Natural killer cell treated with Interleukin-12 subunit alpha and Interleukin-12 subunit beta and Interleukin-15 and Interleukin-18, amount 100 ng/mL, for 72 hours (primary cell): ENCODE measurements at regions not wholly inside any gene's neighbourhood (a gene's known extent, or its start where the extent isn't known, plus 50 kb on each side); places are given as distances from the start of the nearest gene placed in this dataset.
"Not testable (repeated sequence)": the region's sequence is repeated elsewhere in the genome, so short reads cannot be mapped to it uniquely, and the experiment has no call there.

ENCODE experiments used
- ATAC-seq, 2 donors: fragments of 150-1000 bp; cut with Tn5 transposase in 1 of 2; sonication (Bioruptor Pico), chemical (Tn5 transposase) in 1 of 2; 2 replicates each; pipeline ENCODE4 v1.10.0; 2021
- DNase-seq: peaks from one replicate; pipeline ENCODE4 v3.0.0; 2022; ENCODE audit warnings: low spot score
- H3K27ac Mint-ChIP-seq, 2 donors: 1 replicate in 1 of 2; 2 replicates in 1 of 2; pipeline ENCODE4 v1.8.0; 2022; ENCODE audit warnings: mixed read lengths in 2 of 2, mild to moderate bottlenecking in 1 of 2, moderate library complexity in 1 of 2
- H3K27me3 Mint-ChIP-seq, 2 donors: 1 replicate in 1 of 2; 2 replicates in 1 of 2; pipeline ENCODE4 v1.8.0; 2022; ENCODE audit warnings: mixed read lengths in 2 of 2
- H3K36me3 Mint-ChIP-seq: one replicate; pipeline ENCODE4 v1.8.0; 2022; ENCODE audit warnings: mixed read lengths
- H3K4me1 Mint-ChIP-seq, 2 donors: 1 replicate in 1 of 2; 2 replicates in 1 of 2; pipeline ENCODE4 v1.8.0; 2022; ENCODE audit warnings: low read depth in 2 of 2, mixed read lengths in 2 of 2, mild to moderate bottlenecking in 1 of 2
- H3K4me3 Mint-ChIP-seq: one replicate; pipeline ENCODE4 v1.8.0; 2022; ENCODE audit warnings: mixed read lengths
- H3K9me3 Mint-ChIP-seq: 2 replicates; pipeline ENCODE4 v1.8.0; 2022; ENCODE audit warnings: mixed read lengths

GRCh38 chr1:222897527-222898190 lies 82.8 kb downstream of the DISP1 start:
- no peaks in the 10 kb centered on the region for H3K27me3 Mint-ChIP-seq
- no peaks in the 10 kb centered on the region for H3K36me3 Mint-ChIP-seq
- no peak overlapping the region for H3K4me3 Mint-ChIP-seq
- peak overlapping the region in 1 of 2 donors; percentile 66 for H3K27ac Mint-ChIP-seq
- DNase-seq (no peak), ATAC-seq (no peak)
- H3K9me3 Mint-ChIP-seq, result no peaks in the 10 kb centered on the region
- peaks cover 12 to 15% of the 10 kb centered on the region in 2 donors for H3K4me1 Mint-ChIP-seq

DNA sequence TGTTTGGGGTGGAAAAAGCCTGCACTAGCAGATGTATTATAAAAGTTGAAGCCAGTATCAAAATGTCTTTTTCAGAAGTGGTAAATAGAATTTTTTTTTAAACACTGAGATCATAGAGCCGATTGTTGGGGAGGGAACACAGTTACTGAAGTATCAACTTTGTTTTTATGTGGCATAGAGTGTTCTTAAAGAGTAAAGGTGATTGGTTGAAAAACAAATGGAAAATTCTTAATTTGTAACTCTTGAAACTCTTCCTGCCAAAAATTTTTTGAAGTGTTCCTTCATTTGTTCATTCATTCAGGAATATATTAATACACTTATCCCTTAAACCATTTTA lies 83.3 kb downstream of the DISP1 start:
- peak overlapping the region in 1 of 2 donors; percentile 66 for H3K27ac Mint-ChIP-seq
- no peak for DNase-seq
- no peaks in the 10 kb centered on the region for H3K36me3 Mint-ChIP-seq
- H3K4me1 Mint-ChIP-seq, result peaks cover 12 to 15% of the 10 kb centered on the region in 2 donors
- no peaks in the 10 kb centered on the region for H3K9me3 Mint-ChIP-seq
- no peak for ATAC-seq
- no peak overlapping the region for H3K4me3 Mint-ChIP-seq
- no peaks in the 10 kb centered on the region for H3K27me3 Mint-ChIP-seq

DNA sequence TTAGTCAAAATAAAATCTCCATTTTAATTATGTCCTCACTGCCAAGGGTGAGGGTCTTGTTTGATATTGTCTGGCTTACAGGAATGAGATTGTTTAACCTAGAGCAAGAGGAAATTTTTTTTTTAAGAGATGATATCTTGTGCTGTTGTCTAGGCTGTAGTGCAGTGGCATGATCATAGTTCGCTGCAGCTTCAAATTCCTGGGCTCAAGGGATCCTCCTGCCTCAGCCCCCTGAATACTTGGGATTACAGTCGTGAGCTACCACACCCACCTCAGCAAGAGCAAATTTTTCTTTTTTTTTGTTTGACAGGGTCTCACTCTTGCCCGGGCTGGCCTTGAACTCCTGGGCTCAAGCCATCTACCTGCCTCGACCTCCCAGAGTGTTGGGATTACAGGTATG lies 84.6 kb downstream of the DISP1 start:
- Mint-ChIP-seq H3K9me3 (no peaks in the 10 kb centered on the region), H3K27ac (no peak overlapping the region), H3K27me3 (no peaks in the 10 kb centered on the region), H3K4me1 (peaks cover 12 to 15% of the 10 kb centered on the region in 2 donors), H3K4me3 (no peak overlapping the region), H3K36me3 (no peaks in the 10 kb centered on the region)
- ATAC-seq (no peak), DNase-seq (no peak)

DNA sequence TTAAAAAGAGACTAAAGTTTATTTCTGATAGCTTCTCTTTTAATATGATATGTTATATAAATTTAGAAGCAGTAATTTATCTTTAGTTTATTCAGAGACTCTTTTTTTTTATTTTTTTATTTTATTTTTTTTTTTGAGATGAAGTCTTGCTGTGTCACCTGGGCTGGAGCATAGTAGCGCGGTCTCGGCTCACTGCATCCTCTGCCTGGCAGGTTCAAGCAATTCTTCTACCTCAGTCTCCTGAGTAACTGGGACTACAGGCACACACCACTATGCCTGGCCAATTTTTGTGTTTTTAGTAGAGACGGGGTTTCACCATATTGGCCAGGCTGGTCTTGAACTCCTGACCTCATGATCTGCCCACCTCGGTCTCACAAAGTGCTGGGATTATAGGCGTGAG lies 89.6 kb downstream of the DISP1 start:
- Mint-ChIP-seq H3K4me1 (no peaks in the 10 kb centered on the region), H3K27ac (no peak overlapping the region), H3K4me3 (no peak overlapping the region), H3K27me3 (no peaks in the 10 kb centered on the region), H3K9me3 (no peaks in the 10 kb centered on the region), H3K36me3 (no peaks in the 10 kb centered on the region)
- DNase-seq (no peak), ATAC-seq (no peak)

GRCh38 chr1:222905151-222905550 lies 90.3 kb downstream of the DISP1 start:
- ATAC-seq, result no peak
- no peaks in the 10 kb centered on the region for H3K36me3 Mint-ChIP-seq
- no peaks in the 10 kb centered on the region for H3K27me3 Mint-ChIP-seq
- H3K9me3 Mint-ChIP-seq, result no peaks in the 10 kb centered on the region
- no peak overlapping the region for H3K27ac Mint-ChIP-seq
- no peaks in the 10 kb centered on the region for H3K4me1 Mint-ChIP-seq
- DNase-seq, result no peak
- no peak overlapping the region for H3K4me3 Mint-ChIP-seq

- H3K4me1 Mint-ChIP-seq, result not testable (repeated sequence)
Measured at GRCh38 chr1:222906271-222906739, 91.5 kb downstream of the DISP1 start.

DNA sequence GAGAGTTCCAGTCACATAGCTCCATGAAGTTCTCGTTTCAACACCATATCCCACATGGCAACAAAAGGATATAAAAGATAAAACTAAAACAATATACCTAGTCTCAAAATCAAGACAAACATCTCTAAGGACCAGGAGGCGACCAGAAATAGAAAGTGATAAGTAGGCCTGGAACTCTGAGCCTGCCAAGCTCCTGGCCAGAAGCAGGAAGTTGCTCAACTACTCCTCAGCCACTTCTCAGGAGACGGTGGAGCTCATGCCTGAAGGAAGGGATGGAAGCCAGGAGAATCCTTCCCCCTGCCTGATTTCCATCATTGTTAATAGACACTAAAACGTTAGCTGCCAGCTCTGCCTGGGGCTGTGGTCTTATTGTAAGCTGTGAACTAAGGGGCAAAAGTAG lies 94.7 kb downstream of the DISP1 start:
- Mint-ChIP-seq H3K9me3 (no peaks in the 10 kb centered on the region), H3K4me3 (no peak overlapping the region), H3K27ac (no peak overlapping the region), H3K36me3 (no peaks in the 10 kb centered on the region), H3K27me3 (no peaks in the 10 kb centered on the region), H3K4me1 (no peaks in the 10 kb centered on the region)
- ATAC-seq (no peak), DNase-seq (no peak)

More at GRCh38 chr1:222906271-222906739, 91.5 kb downstream of the DISP1 start:
- not testable (repeated sequence) for H3K27me3 Mint-ChIP-seq, H3K36me3 Mint-ChIP-seq, DNase-seq, H3K9me3 Mint-ChIP-seq, H3K27ac Mint-ChIP-seq, H3K4me3 Mint-ChIP-seq, ATAC-seq

DNA sequence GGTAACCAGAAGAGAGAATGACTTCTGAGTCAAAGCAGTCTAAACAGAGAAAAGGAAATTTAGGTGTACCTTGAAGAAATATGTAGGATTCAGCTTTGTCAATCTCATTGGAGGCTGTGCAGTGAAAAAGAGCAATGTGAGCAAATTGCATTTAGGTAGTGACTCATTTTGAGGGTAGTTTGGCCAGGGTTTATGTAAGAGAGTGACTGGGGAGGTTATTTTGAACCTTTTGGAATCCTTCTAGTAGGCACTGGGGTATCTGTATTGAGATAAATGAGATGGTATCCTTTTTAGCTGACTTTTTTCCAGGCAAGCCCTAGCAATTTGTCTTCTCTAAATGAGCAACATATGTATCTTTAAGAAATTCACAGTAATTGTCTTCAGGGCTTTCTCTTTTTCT lies 95.9 kb downstream of the DISP1 start:
- ATAC-seq, result no peak
- Mint-ChIP-seq H3K9me3 (no peaks in the 10 kb centered on the region), H3K36me3 (no peaks in the 10 kb centered on the region), H3K4me1 (no peaks in the 10 kb centered on the region), H3K27me3 (no peaks in the 10 kb centered on the region), H3K27ac (no peak overlapping the region), H3K4me3 (no peak overlapping the region)
- DNase-seq, result no peak

DNA sequence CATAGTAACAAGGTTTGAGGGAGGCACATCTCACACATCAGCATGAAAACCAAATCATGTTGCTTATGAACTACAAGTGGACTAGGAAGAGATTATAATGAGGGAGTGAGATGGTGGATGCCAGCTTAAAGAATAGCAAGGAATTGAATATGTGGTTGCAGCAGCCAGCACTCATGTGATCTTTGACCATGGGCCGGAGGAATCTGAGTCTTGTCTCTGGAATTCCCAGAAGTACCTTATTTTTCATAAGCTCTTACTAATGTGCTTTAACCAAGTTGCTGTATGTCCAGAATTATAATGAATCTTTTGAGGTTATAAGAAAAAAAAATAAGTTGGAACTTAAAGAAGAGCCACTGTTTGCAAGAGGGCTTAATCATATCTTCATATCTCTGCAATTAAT lies 97.0 kb downstream of the DISP1 start:
- Mint-ChIP-seq H3K27me3 (no peaks in the 10 kb centered on the region), H3K4me1 (no peaks in the 10 kb centered on the region), H3K27ac (no peak overlapping the region), H3K9me3 (no peaks in the 10 kb centered on the region), H3K36me3 (peaks cover 3% of the 10 kb centered on the region), H3K4me3 (no peak overlapping the region)
- ATAC-seq (no peak), DNase-seq (no peak)

- H3K27ac Mint-ChIP-seq, result no peak overlapping the region
- DNase-seq (no peak), ATAC-seq (no peak)
- no peak overlapping the region for H3K4me3 Mint-ChIP-seq
- H3K9me3 Mint-ChIP-seq, result peaks cover 3% of the 10 kb centered on the region
- no peaks in the 10 kb centered on the region for H3K27me3 Mint-ChIP-seq
- H3K36me3 Mint-ChIP-seq, result peaks cover 11% of the 10 kb centered on the region
- H3K4me1 Mint-ChIP-seq, result no peaks in the 10 kb centered on the region
Measured at GRCh38 chr1:222912730-222913129, 97.9 kb downstream of the DISP1 start.

DNA sequence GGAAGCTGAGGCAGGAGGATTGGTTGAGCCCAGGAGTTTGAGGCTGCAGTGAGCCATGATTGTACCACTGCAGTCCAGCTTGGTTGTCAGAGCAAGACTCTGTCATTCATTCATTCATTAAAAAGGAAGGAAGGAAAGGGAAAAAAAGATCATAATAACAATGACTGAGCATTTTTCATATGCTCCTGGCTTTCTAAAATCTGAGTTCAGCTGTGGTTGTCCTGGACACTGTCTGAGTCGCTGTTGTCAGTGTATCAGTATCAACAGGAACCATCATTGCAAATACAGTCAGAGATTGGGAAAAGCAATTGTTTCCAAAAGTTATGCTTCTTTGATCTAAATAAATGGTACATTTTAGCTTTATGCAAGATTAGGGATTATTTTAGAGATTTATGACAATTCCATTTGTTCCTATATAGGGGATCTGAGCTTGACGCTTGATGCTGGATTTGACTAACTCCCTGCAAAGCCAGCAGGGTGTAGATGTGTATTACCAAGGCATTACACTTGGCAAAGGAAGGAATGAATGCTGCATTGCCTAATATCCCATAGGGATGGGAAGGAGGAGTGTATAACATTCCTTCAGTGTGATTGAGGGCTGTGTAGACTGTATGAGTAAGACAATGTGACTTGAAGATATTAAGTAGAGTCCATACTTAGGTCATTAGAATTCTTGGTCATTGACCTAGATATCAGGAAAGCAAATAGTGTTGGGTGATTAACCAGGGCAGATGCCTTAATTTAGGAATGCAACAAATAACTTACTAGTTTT lies 100.2 kb downstream of the DISP1 start:
- Mint-ChIP-seq H3K36me3 (peaks cover 13% of the 10 kb centered on the region), H3K4me3 (no peak overlapping the region), H3K27ac (no peak overlapping the region), H3K9me3 (peaks cover 6% of the 10 kb centered on the region), H3K27me3 (no peaks in the 10 kb centered on the region), H3K4me1 (no peaks in the 10 kb centered on the region)
- no peak for ATAC-seq
- no peak for DNase-seq

DNA sequence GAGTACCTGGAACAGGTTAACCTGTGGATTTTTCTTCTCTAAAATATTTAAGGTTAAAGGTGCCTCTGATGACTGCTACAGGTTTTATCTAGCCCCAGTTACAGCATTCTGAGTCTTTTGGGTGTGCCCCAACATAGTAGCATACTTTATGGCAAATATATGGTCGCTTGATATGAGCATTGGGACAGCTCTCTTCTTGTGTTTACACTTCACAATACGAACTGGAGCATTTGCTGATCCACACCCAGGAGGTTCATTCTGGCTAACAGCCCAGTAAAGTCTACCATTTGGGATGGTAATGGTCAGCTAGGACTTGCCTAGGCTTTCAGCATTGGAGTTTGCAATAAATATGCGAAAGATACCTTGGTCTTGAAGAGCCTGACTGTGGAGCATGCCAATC lies 101.3 kb downstream of the DISP1 start:
- Mint-ChIP-seq H3K27me3 (no peaks in the 10 kb centered on the region), H3K9me3 (peaks cover 6% of the 10 kb centered on the region), H3K4me1 (no peaks in the 10 kb centered on the region), H3K36me3 (peaks cover 13% of the 10 kb centered on the region), H3K4me3 (no peak overlapping the region), H3K27ac (no peak overlapping the region)
- ATAC-seq, result no peak
- no peak for DNase-seq

DNA sequence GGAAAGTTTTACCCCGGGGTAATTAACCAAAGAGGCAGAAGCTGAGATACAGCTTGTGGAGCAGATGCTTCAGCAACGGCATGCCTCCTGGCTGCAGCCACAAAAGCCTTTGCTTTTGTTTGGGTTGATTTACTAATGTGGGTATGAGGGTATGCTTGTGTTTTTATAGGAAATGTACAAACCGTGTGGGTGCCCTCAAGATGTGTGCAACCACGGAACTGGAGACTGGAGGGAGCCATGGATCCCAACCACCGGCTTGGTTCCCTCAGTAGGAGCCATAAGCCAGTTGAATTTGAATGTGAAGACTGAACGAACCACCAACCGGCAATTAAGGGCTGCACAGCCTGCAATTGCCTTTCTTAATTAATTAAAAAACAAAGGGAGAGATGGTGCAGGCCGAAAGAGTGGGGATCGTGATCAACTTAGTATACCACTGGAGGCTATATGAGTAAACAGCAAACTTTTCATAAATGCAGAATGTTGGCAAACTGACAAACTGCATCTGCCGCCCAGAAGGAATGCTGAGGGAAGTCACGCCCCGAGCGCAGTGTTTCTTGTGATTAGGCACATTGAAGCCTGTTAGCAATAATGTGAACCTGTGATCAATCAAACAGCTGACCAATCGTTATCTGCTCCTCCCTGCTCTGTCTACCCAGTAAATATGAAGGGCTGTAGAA lies 104.1 kb downstream of the DISP1 start:
- H3K4me3 Mint-ChIP-seq, result no peak overlapping the region
- H3K27me3 Mint-ChIP-seq, result no peaks in the 10 kb centered on the region
- H3K36me3 Mint-ChIP-seq, result peaks cover 13% of the 10 kb centered on the region
- DNase-seq, result no peak
- ATAC-seq, result no peak
- peaks cover 6% of the 10 kb centered on the region for H3K9me3 Mint-ChIP-seq
- no peak overlapping the region for H3K27ac Mint-ChIP-seq
- no peaks in the 10 kb centered on the region for H3K4me1 Mint-ChIP-seq

GRCh38 chr1:222919478-222919865 lies 104.6 kb downstream of the DISP1 start:
- ATAC-seq (no peak), DNase-seq (no peak)
- H3K4me1 Mint-ChIP-seq, result no peaks in the 10 kb centered on the region
- H3K9me3 Mint-ChIP-seq, result peaks cover 6% of the 10 kb centered on the region
- H3K27ac Mint-ChIP-seq, result no peak overlapping the region
- peaks cover 13% of the 10 kb centered on the region for H3K36me3 Mint-ChIP-seq
- H3K27me3 Mint-ChIP-seq, result no peaks in the 10 kb centered on the region
- no peak overlapping the region for H3K4me3 Mint-ChIP-seq
